H9 (cell line): ENCODE measurements at regions not wholly inside any gene's neighbourhood (a gene's known extent, or its start where the extent isn't known, plus 50 kb on each side); places are given as distances from the start of the nearest gene placed in this dataset.
A peak's percentile ranks its signal among the peaks of the same experiment; 100 is the strongest.

Experiments
- DNase-seq: peaks from one replicate; pipeline ENCODE4 v3.0.0-alpha.2; 2017
- H2AFZ ChIP-seq: one replicate; pipeline ENCODE4 v1.6.1; 2013; ENCODE audit warnings: mild to moderate bottlenecking, low read length, control low read depth, moderate library complexity
- H2AK5ac ChIP-seq: 2 replicates; pipeline ENCODE4 v1.6.1; 2013; ENCODE audit warnings: low read length, control low read depth, mixed read lengths; ENCODE audit not compliant: insufficient read length
- H2BK120ac ChIP-seq: one replicate; pipeline ENCODE4 v1.6.1; 2013; ENCODE audit warnings: low read depth, mild to moderate bottlenecking, low read length, control low read depth, inconsistent platforms; ENCODE audit not compliant: poor library complexity, severe bottlenecking
- H2BK12ac ChIP-seq: 2 replicates; pipeline ENCODE4 v1.6.1; 2013; ENCODE audit warnings: low read length, control low read depth, mixed read lengths, low read depth; ENCODE audit not compliant: insufficient read length
- H2BK15ac ChIP-seq: 2 replicates; pipeline ENCODE4 v1.6.1; 2013; ENCODE audit warnings: low read depth, low read length, control low read depth
- H2BK20ac ChIP-seq: one replicate; pipeline ENCODE4 v1.6.1; 2013; ENCODE audit warnings: low read depth, mild to moderate bottlenecking, low read length, control low read depth, inconsistent platforms; ENCODE audit not compliant: poor library complexity, severe bottlenecking
- H2BK5ac ChIP-seq: 2 replicates; pipeline ENCODE4 v1.6.1; 2013; ENCODE audit warnings: low read length, control low read depth, mixed read lengths; ENCODE audit not compliant: insufficient read length
- H3K14ac ChIP-seq: 2 replicates; pipeline ENCODE4 v1.6.1; 2013; ENCODE audit warnings: low read length, control low read depth; ENCODE audit not compliant: insufficient read depth
- H3K18ac ChIP-seq: 2 replicates; pipeline ENCODE4 v1.6.1; 2013; ENCODE audit warnings: low read depth, mild to moderate bottlenecking, mixed read lengths, low read length, control low read depth; ENCODE audit not compliant: insufficient read length
- H3K23ac ChIP-seq: 2 replicates; pipeline ENCODE4 v1.6.1; 2013; ENCODE audit warnings: low read length, control low read depth, mixed read lengths, low read depth; ENCODE audit not compliant: insufficient read length
- H3K23me2 ChIP-seq: 2 replicates; pipeline ENCODE4 v1.6.1; 2013; ENCODE audit warnings: low read depth, mild to moderate bottlenecking, mixed read lengths, low read length, control low read depth; ENCODE audit not compliant: insufficient read length, poor library complexity, severe bottlenecking
- H3K27ac ChIP-seq: 2 replicates; pipeline ENCODE4 v1.5.1; 2013; ENCODE audit warnings: low read length, control low read depth, mixed read lengths, low read depth; ENCODE audit not compliant: insufficient read length
- H3K27me3 ChIP-seq: 2 replicates; pipeline ENCODE4 v1.6.1; 2013; ENCODE audit warnings: low read length, control low read depth, inconsistent platforms; ENCODE audit not compliant: insufficient read depth
- H3K4ac ChIP-seq: 2 replicates; pipeline ENCODE4 v1.6.1; 2013; ENCODE audit warnings: low read depth, mild to moderate bottlenecking, control low read depth, inconsistent platforms, low read length, moderate library complexity
- H3K4me1 ChIP-seq: 2 replicates; pipeline ENCODE4 v1.6.1; 2013; ENCODE audit warnings: low read length, control low read depth, inconsistent platforms; ENCODE audit not compliant: insufficient read depth
- H3K4me2 ChIP-seq: 2 replicates; pipeline ENCODE4 v1.6.1; 2013; ENCODE audit warnings: low read length, control low read depth, mixed read lengths; ENCODE audit not compliant: insufficient read length, insufficient read depth
- H3K56ac ChIP-seq: 2 replicates; pipeline ENCODE4 v1.6.1; 2013; ENCODE audit warnings: low read depth, mild to moderate bottlenecking, mixed read lengths, low read length, control low read depth; ENCODE audit not compliant: insufficient read length
- H3K79me1 ChIP-seq: 2 replicates; pipeline ENCODE4 v1.6.1; 2013; ENCODE audit warnings: low read depth, mild to moderate bottlenecking, moderate library complexity, low read length, control low read depth, inconsistent platforms; ENCODE audit not compliant: insufficient read depth, poor library complexity, severe bottlenecking
- H3K79me2 ChIP-seq: 2 replicates; pipeline ENCODE4 v1.6.1; 2013; ENCODE audit warnings: low read length, control low read depth, inconsistent platforms; ENCODE audit not compliant: insufficient read depth
- H3K9ac ChIP-seq: 2 replicates; pipeline ENCODE4 v1.6.1; 2013; ENCODE audit warnings: low read length, control low read depth, mixed read lengths; ENCODE audit not compliant: insufficient read length; ENCODE audit errors: extremely low read depth
- H3K9me3 ChIP-seq: one replicate; pipeline ENCODE4 v1.6.1; 2013; ENCODE audit warnings: low read depth, low read length, inconsistent platforms; ENCODE audit not compliant: control insufficient read depth
- H3T11ph ChIP-seq: one replicate; pipeline ENCODE4 v1.6.1; 2013; ENCODE audit warnings: mild to moderate bottlenecking, low read length, control low read depth, inconsistent platforms
- H4K20me1 ChIP-seq: one replicate; pipeline ENCODE4 v1.6.1; 2013; ENCODE audit not compliant: control insufficient read depth, insufficient read length, insufficient read depth
- H4K5ac ChIP-seq: 2 replicates; pipeline ENCODE4 v1.6.1; 2013; ENCODE audit warnings: low read depth, mild to moderate bottlenecking, mixed read lengths, low read length, control low read depth; ENCODE audit not compliant: insufficient read length
- H4K8ac ChIP-seq: replicated peaks from 2 replicates; pipeline ENCODE4 v1.6.1; 2013; ENCODE audit warnings: low read length, control low read depth, mixed read lengths, low read depth; ENCODE audit not compliant: insufficient read length
- H4K91ac ChIP-seq: 2 replicates; pipeline ENCODE4 v1.6.1; 2013; ENCODE audit warnings: low read depth, mild to moderate bottlenecking, moderate library complexity, mixed read lengths, low read length, control low read depth; ENCODE audit not compliant: insufficient read length
- H3K27ac Mint-ChIP-seq, 3 experiments: 2 replicates in 2 of 3; 3 replicates in 1 of 3; pipeline ENCODE4 v1.8.0; 2020 to 2021; ENCODE audit warnings: mixed read lengths in 3 of 3, mild to moderate bottlenecking in 1 of 3, moderate library complexity in 1 of 3
- H3K27me3 Mint-ChIP-seq: 2 replicates; pipeline ENCODE4 v1.8.0; 2021; ENCODE audit warnings: low read depth, mild to moderate bottlenecking, moderate library complexity, mixed read lengths
- H3K36me3 Mint-ChIP-seq, 3 experiments: 2 replicates in 2 of 3; 3 replicates in 1 of 3; pipeline ENCODE4 v1.8.0; 2020 to 2021; ENCODE audit warnings: low read depth in 3 of 3, mixed read lengths in 3 of 3; ENCODE audit not compliant: insufficient read depth in 1 of 3
- H3K4me1 Mint-ChIP-seq, 2 experiments: 2 replicates each; pipeline ENCODE4 v1.8.0; 2020; ENCODE audit warnings: mixed read lengths in 2 of 2
- H3K4me3 Mint-ChIP-seq, 2 experiments: 2 replicates in 1 of 2; 3 replicates in 1 of 2; pipeline ENCODE4 v1.8.0; 2020 to 2021; ENCODE audit warnings: mild to moderate bottlenecking in 2 of 2, mixed read lengths in 2 of 2, moderate library complexity in 1 of 2
- H3K9me3 Mint-ChIP-seq, 2 experiments: 2 replicates in 1 of 2; 3 replicates in 1 of 2; pipeline ENCODE4 v1.8.0; 2020; ENCODE audit warnings: mild to moderate bottlenecking in 2 of 2, mixed read lengths in 2 of 2, moderate library complexity in 1 of 2
- CTCF ChIP-seq: fragments of 200-600 bp; sonication (generic); conservative IDR thresholded peaks from 3 replicates; pipeline ENCODE4 v1.8.0; 2021; ENCODE audit warnings: antibody characterized with exemption, mild to moderate bottlenecking
- WGBS: extraction: QIAGEN DNeasy Blood & Tissue Kit; methylation state at CpG from one replicate; pipeline ENCODE4 v1.1.7; 2013; ENCODE audit warnings: missing lambda C conversion rate, low lambda C conversion rate, mixed read lengths; ENCODE audit not compliant: insufficient read length; ENCODE audit errors: extremely low coverage; 5-methylcytosine and 5-hydroxymethylcytosine counted together

GRCh38 chr10:60536529-60537114, 146.9 kb upstream of the ANK3 start:
- Histone ChIP-seq H2BK5ac (no peak overlapping the region), H3K23me2 (no peaks in the 10 kb centered on the region), H3K23ac (no peak overlapping the region), H3K18ac (no peak overlapping the region), H3K4ac (no peak overlapping the region), H2AK5ac (no peak overlapping the region), H3K27ac (no peak overlapping the region), H3T11ph (no peak overlapping the region), H3K9me3 (no peaks in the 10 kb centered on the region), H2AFZ (no peak overlapping the region), H2BK15ac (no peak overlapping the region), H3K4me1 (no peaks in the 10 kb centered on the region; the same call in 1 of the 2 replicates), H4K91ac (no peak overlapping the region), H3K56ac (no peak overlapping the region), H3K79me1 (no peaks in the 10 kb centered on the region), H4K8ac (no peak overlapping the region), H3K9ac (no peak overlapping the region), H3K4me2 (no peak overlapping the region), H3K79me2 (no peaks in the 10 kb centered on the region), H2BK12ac (no peak overlapping the region), H3K27me3 (no peaks in the 10 kb centered on the region), H2BK20ac (no peak overlapping the region), H4K20me1 (no peaks in the 10 kb centered on the region), H2BK120ac (no peak overlapping the region), H3K14ac (no peak overlapping the region), H4K5ac (no peak overlapping the region)
- H3K27ac Mint-ChIP-seq: peak overlapping the region in 1 of 3 experiments; percentile 18; a peak in 1 of 7 replicates
- WGBS: no CpG with 5 or more reads among the region's 7 CpGs
- peaks cover 0 to 2% (median 0%) of the 10 kb centered on the region in 3 experiments; a peak in 2 of 7 replicates for H3K36me3 Mint-ChIP-seq
- H3K4me1 Mint-ChIP-seq: peaks cover 16 to 37% of the 10 kb centered on the region in 2 experiments
- DNase-seq: no peak
- H3K27me3 Mint-ChIP-seq: no peaks in the 10 kb centered on the region
- no peaks in the 10 kb centered on the region; a peak in 1 of 5 replicates for H3K9me3 Mint-ChIP-seq
- no peak overlapping the region for H3K4me3 Mint-ChIP-seq
- TF ChIP-seq CTCF: no peak
